Sigmoid colon (tissue), 6 donors: ENCODE measurements at regions not wholly inside any gene's neighbourhood (a gene's known extent, or its start where the extent isn't known, plus 50 kb on each side); places are given as distances from the start of the nearest gene placed in this dataset.

Experiments used
- DNase-seq: peaks from one replicate; pipeline ENCODE4 v3.0.0-alpha.2; 2019
- H3K27ac ChIP-seq, 4 donors: fragments of 200-600 bp; sonication (generic); one replicate each; pipeline ENCODE4 v1.5.1; 2016 to 2019; ENCODE audit warnings: mild to moderate bottlenecking in 1 of 4
- H3K27me3 ChIP-seq, 3 donors: fragments of 200-600 bp; sonication (generic); one replicate each; pipeline ENCODE4 v1.5.1; 2019; ENCODE audit warnings: mild to moderate bottlenecking in 1 of 3
- H3K36me3 ChIP-seq, 4 donors: fragments of 200-600 bp; sonication (generic); one replicate each; pipeline ENCODE4 v1.5.1; 2016 to 2019
- H3K4me1 ChIP-seq, 4 donors: fragments of 200-600 bp; sonication (generic); one replicate each; pipeline ENCODE4 v1.5.1; 2017 to 2019
- H3K4me3 ChIP-seq, 4 donors: fragments of 200-600 bp; sonication (generic); one replicate each; pipeline ENCODE4 v1.5.1; 2017 to 2019; ENCODE audit warnings: mild to moderate bottlenecking in 2 of 4, moderate library complexity in 1 of 4
- H3K9me3 ChIP-seq, 4 donors: fragments of 200-600 bp in 3 of 4; sonication (generic) in 3 of 4; one replicate each; pipeline versions ENCODE4 v1.5.1 to v1.6.1; 2013 to 2019
- EP300 ChIP-seq, 4 donors: sonication (generic); formaldehyde crosslinking; IDR thresholded peaks; one replicate each; pipeline ENCODE4 v1.6.1; 2017; ENCODE audit warnings: antibody characterized with exemption in 4 of 4
- POLR2A ChIP-seq, 2 donors: fragments of 450-650 bp; IDR thresholded peaks; one replicate each; pipeline ENCODE4 v1.6.1; 2016; ENCODE audit warnings: antibody characterized with exemption in 2 of 2, mild to moderate bottlenecking in 2 of 2, moderate library complexity in 2 of 2
- POLR2AphosphoS5 ChIP-seq, 4 donors: sonication (generic); formaldehyde crosslinking; IDR thresholded peaks; one replicate each; pipeline ENCODE4 v1.6.1; 2017; ENCODE audit warnings: antibody characterized with exemption in 4 of 4
- WGBS, 2 donors: extraction: QIAGEN DNeasy Blood & Tissue Kit; methylation state at CpG; one replicate each; pipeline ENCODE4 v1.1.7; 2013; 5-methylcytosine and 5-hydroxymethylcytosine counted together
- intact Hi-C: fragments of 100-400 bp; cut with DNase I; formaldehyde crosslinking; loops from one replicate; pipeline ENCODE4 v1.15.1; 2023
- TF ChIP-seq, protein P1 (sequence below), 4 experiments: fragments of 450-650 bp in 3 of 4; fragments of 200-600 bp in 1 of 4; IDR thresholded peaks; one replicate each; pipeline ENCODE4 v1.5.1; 2016 to 2019; ENCODE audit warnings: antibody characterized with exemption in 4 of 4, mild to moderate bottlenecking in 3 of 4, moderate library complexity in 2 of 4
- donor health status: healthy with polysubstance abuse.
- donor health status: healthy.

DNA sequence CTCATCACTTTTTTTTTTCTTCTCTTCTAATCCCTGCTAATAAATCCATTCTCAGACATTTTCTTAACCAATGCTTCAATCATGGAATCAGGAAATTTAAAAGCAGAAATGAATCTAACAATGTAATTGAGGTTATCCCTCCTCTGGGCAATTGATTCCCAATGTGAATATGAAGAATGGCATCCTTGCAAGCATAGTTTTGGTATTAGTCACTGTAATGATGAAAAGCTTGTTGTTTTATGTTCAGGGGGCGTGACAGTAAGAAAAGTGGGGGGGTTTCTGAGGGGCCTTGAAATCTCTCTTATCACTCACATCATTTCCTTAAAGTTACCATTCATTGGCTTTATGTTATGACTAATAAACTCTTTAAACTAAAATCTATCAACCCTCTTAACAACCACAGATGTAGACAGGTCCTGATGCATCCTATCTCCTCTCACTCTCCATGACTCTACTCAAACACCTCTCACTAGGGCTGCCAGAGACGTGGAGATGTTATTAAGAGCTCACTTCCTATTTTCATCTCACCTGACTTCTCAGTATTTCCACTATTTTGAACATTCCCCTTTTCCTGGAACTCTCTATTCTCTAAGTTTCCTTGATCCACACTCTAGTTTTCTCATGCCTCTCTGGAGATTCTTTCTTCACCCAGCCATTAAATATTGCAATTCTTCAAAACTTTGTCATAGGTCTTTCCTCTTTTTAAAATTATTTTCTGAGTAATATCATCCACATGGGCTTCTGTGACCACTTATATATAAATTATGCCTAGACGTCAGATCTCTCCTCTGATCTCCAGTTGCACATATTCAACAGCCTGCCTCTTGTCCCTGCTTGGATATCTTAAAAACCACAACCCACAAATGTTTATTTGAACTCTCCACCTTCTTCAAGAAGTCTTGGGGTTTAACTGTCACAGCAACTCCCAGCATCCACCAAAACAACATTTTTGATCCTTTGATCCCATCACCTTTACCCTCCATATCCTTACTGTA, 332.9 kb downstream of the CDH2 start:
- H3K36me3 ChIP-seq, result no peaks in the 10 kb centered on the region
- no peaks in the 10 kb centered on the region for H3K27me3 ChIP-seq
- 33 to 43% methylated on average over 3 of the region's 3 CpGs for WGBS, 2 donors
- DNase-seq, result no peak
- no peak overlapping the region for H3K27ac ChIP-seq
- no peaks in the 10 kb centered on the region for H3K4me1 ChIP-seq
- peaks cover 0 to 2% (median 0%) of the 10 kb centered on the region in 4 donors for H3K9me3 ChIP-seq
- no peak for TF ChIP-seq POLR2AphosphoS5 (IDR thresholded peaks at IDR 0.05)
- no peak for TF ChIP-seq POLR2A (IDR thresholded peaks at IDR 0.05)
- no peak for TF ChIP-seq EP300 (IDR thresholded peaks at IDR 0.05)
- TF ChIP-seq, protein P1, sequence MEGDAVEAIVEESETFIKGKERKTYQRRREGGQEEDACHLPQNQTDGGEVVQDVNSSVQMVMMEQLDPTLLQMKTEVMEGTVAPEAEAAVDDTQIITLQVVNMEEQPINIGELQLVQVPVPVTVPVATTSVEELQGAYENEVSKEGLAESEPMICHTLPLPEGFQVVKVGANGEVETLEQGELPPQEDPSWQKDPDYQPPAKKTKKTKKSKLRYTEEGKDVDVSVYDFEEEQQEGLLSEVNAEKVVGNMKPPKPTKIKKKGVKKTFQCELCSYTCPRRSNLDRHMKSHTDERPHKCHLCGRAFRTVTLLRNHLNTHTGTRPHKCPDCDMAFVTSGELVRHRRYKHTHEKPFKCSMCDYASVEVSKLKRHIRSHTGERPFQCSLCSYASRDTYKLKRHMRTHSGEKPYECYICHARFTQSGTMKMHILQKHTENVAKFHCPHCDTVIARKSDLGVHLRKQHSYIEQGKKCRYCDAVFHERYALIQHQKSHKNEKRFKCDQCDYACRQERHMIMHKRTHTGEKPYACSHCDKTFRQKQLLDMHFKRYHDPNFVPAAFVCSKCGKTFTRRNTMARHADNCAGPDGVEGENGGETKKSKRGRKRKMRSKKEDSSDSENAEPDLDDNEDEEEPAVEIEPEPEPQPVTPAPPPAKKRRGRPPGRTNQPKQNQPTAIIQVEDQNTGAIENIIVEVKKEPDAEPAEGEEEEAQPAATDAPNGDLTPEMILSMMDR (IDR thresholded peaks at IDR 0.05), result no peak
- no peak overlapping the region for H3K4me3 ChIP-seq
- intact Hi-C loops, result no loop called here

DNA sequence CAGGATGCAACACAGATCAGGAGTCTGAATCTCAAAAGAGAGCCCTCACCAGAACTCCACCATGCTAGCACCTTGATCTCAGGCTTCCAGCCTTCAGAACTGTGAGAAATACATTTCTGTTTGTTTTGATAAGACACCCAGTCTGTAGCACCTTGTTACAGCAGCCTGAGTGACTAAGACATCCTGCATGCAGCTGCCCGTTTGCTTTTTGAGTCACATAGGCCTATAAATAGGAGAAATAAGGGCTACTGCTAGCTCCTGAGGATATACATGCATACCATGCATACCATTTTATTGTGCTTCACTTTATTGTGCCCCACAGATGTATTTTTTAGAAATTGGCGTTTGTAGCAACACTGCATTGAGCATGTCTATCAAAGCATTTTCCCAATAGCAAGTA, 337.8 kb downstream of the CDH2 start:
- DNase-seq, result no peak
- no peak overlapping the region for H3K4me3 ChIP-seq
- H3K9me3 ChIP-seq, result peaks cover 0 to 2% (median 0%) of the 10 kb centered on the region in 4 donors
- H3K27ac ChIP-seq, result no peak overlapping the region
- intact Hi-C loops, result no loop called here
- H3K27me3 ChIP-seq, result no peaks in the 10 kb centered on the region
- WGBS, 2 donors, result 24 to 79% methylated on average over 2 of the region's 2 CpGs
- no peaks in the 10 kb centered on the region for H3K36me3 ChIP-seq
- TF ChIP-seq POLR2AphosphoS5 (IDR thresholded peaks at IDR 0.05) (no peak), EP300 (IDR thresholded peaks at IDR 0.05) (no peak), POLR2A (IDR thresholded peaks at IDR 0.05) (no peak)
- TF ChIP-seq, protein P1 (IDR thresholded peaks at IDR 0.05), result no peak
- H3K4me1 ChIP-seq, result no peaks in the 10 kb centered on the region

DNA sequence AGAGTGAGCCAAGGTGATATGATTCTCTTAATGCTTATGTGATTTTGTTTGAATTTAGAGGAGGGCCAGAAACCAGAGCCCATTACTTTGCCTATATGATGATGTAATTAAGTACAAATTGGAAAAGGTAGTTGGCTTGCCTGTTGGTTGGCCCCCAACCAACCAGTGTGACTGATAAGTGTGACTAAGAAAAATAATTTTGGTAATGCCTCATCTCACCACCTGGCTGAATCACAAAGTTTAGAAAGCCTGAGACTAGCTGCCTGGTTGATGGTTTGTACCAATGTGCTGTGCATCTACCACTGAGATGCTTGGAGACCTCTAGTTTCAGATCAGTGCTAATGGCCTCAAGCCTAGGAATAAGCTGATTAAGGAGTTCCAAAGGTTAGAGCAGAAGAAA, 338.7 kb downstream of the CDH2 start:
- Histone ChIP-seq H3K27me3 (no peaks in the 10 kb centered on the region), H3K36me3 (no peaks in the 10 kb centered on the region), H3K27ac (no peak overlapping the region), H3K4me3 (no peak overlapping the region), H3K4me1 (no peaks in the 10 kb centered on the region), H3K9me3 (peaks cover 0 to 2% (median 0%) of the 10 kb centered on the region in 4 donors)
- intact Hi-C loops, result no loop called here
- TF ChIP-seq POLR2AphosphoS5 (IDR thresholded peaks at IDR 0.05) (no peak), POLR2A (IDR thresholded peaks at IDR 0.05) (no peak), EP300 (IDR thresholded peaks at IDR 0.05) (no peak)
- TF ChIP-seq, protein P1 (IDR thresholded peaks at IDR 0.05), result no peak
- no peak for DNase-seq

DNA sequence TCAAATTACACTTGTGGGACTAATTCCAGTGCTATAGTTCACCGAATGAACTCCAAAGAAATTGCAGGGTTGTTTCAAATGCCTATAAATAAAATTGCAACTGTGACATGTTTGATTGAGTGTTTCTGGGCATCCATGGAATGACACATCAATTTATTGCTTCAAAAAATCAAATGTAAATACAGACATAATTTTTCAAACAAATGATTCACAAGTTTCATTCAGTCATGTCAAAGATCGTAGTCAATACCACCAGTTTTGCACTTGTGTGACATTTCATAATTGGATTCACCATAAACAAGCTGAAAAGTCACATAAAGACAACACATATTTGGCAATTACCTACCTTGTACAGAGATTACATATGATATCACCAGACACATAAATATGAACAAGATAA, 350.8 kb downstream of the CDH2 start:
- no peaks in the 10 kb centered on the region for H3K36me3 ChIP-seq
- WGBS, 2 donors, result 80 to 90% methylated on average over 2 of the region's 2 CpGs
- no peak for DNase-seq
- TF ChIP-seq EP300 (IDR thresholded peaks at IDR 0.05) (no peak), POLR2AphosphoS5 (IDR thresholded peaks at IDR 0.05) (no peak)
- H3K9me3 ChIP-seq, result no peaks in the 10 kb centered on the region
- no peaks in the 10 kb centered on the region for H3K27me3 ChIP-seq
- H3K27ac ChIP-seq, result no peak overlapping the region
- H3K4me3 ChIP-seq, result no peak overlapping the region
- H3K4me1 ChIP-seq, result no peaks in the 10 kb centered on the region
- intact Hi-C loops, result no loop called here

DNA sequence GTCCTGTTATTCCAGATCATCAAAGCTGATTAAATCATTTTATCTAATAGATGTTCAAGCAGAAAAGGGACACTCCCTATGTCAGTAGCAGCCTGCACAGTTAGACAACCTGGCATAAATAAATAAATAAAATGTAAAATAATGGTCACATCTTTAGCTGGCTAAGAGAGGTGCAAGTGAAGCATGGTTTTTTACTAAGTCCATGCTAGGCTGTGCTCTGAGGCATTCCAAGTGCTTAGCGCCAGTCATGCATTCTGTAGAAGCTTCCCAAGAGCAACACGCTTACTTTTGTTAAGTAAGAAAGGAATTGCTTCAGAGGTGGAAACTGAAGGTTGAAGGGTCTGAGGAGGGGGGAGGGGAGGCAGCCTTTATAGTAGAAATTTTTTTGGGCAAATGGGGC, 351.2 kb downstream of the CDH2 start:
- H3K36me3 ChIP-seq, result no peaks in the 10 kb centered on the region
- H3K4me1 ChIP-seq, result no peaks in the 10 kb centered on the region
- intact Hi-C loops, result no loop called here
- no peaks in the 10 kb centered on the region for H3K9me3 ChIP-seq
- no peak overlapping the region for H3K27ac ChIP-seq
- no peak overlapping the region for H3K4me3 ChIP-seq
- H3K27me3 ChIP-seq, result no peaks in the 10 kb centered on the region
- TF ChIP-seq POLR2A (IDR thresholded peaks at IDR 0.05) (no peak), POLR2AphosphoS5 (IDR thresholded peaks at IDR 0.05) (no peak), EP300 (IDR thresholded peaks at IDR 0.05) (no peak)
- TF ChIP-seq, protein P1 (IDR thresholded peaks at IDR 0.05), result no peak
- DNase-seq, result no peak
- 85 to 93% methylated on average over 2 of the region's 2 CpGs for WGBS, 2 donors
